Spleen (tissue), 7 donors: ENCODE measurements at regions not wholly inside any gene's neighbourhood (a gene's known extent, or its start where the extent isn't known, plus 50 kb on each side); places are given as distances from the start of the nearest gene placed in this dataset.

Experiments
- POLR2A ChIP-seq, 3 donors: fragments of 450-650 bp; IDR thresholded peaks; one replicate each; pipeline ENCODE4 v1.5.1; 2017; ENCODE audit warnings: antibody characterized with exemption in 3 of 3, mild to moderate bottlenecking in 1 of 3
- POLR2AphosphoS5 ChIP-seq, 3 donors: sonication (generic); formaldehyde crosslinking; IDR thresholded peaks; one replicate each; pipeline ENCODE4 v1.5.1; 2017; ENCODE audit warnings: antibody characterized with exemption in 3 of 3
- TF ChIP-seq, protein P1 (sequence below), 11 experiments: fragments of 200-600 bp in 7 of 11; fragments of 450-650 bp in 4 of 11; sonication (generic) in 4 of 11; IDR thresholded peaks in 8 of 11; conservative IDR thresholded peaks in 3 of 11; 1 replicate in 7 of 11; 2 replicates in 4 of 11; pipeline versions ENCODE4 v1.4.0 to v1.8.0; 2016 to 2021; ENCODE audit warnings: antibody characterized with exemption in 11 of 11, inconsistent platforms in 4 of 11, mild to moderate bottlenecking in 1 of 11
- donor health status: DM: no; HTN: no; CAD: no; lungs with moderate emphysema.
- donor health status: DM: no; HTN: no; CAD: no.
- donor health status: DM: no; HTN: no; CAD: no.

DNA sequence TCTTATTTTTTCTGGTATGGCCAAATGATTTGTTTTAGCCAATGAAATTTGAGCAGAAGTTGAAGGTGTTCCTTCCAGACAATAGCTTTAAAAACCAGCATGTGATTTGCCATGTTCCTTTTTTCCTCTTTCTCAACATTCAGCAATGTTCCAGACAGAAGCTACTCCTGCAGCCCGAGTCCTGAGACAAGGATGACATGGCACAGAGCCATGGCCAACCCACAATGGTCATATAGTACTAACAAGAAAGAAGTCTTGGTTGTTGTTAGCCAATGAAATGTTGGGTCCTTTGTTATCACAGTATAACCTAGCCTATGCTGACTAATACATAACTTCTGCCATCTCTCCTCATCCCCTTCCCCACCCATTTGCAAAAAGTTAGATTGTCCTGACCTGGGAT lies 211.1 kb upstream of the STT3B start:
- TF ChIP-seq, protein P1, sequence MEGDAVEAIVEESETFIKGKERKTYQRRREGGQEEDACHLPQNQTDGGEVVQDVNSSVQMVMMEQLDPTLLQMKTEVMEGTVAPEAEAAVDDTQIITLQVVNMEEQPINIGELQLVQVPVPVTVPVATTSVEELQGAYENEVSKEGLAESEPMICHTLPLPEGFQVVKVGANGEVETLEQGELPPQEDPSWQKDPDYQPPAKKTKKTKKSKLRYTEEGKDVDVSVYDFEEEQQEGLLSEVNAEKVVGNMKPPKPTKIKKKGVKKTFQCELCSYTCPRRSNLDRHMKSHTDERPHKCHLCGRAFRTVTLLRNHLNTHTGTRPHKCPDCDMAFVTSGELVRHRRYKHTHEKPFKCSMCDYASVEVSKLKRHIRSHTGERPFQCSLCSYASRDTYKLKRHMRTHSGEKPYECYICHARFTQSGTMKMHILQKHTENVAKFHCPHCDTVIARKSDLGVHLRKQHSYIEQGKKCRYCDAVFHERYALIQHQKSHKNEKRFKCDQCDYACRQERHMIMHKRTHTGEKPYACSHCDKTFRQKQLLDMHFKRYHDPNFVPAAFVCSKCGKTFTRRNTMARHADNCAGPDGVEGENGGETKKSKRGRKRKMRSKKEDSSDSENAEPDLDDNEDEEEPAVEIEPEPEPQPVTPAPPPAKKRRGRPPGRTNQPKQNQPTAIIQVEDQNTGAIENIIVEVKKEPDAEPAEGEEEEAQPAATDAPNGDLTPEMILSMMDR (IDR thresholded peaks at IDR 0.05 in 8 of 11, conservative IDR thresholded peaks at IDR 0.05 in 3 of 11) = peak in 1 of 11 experiments; percentile 4
- TF ChIP-seq POLR2AphosphoS5 (IDR thresholded peaks at IDR 0.05) (no peak), POLR2A (IDR thresholded peaks at IDR 0.05) (no peak)
